HEK293 (cell line): ENCODE measurements at regions not wholly inside any gene's neighbourhood (a gene's known extent, or its start where the extent isn't known, plus 50 kb on each side); places are given as distances from the start of the nearest gene placed in this dataset.
A peak's percentile ranks its signal among the peaks of the same experiment; 100 is the strongest.

Source experiments
- HOXC10 ChIP-seq: sonication (generic); formaldehyde crosslinking; IDR thresholded peaks from 2 replicates; pipeline ENCODE4 v1.8.1; 2023; ENCODE audit warnings: mild to moderate bottlenecking, missing genetic modification reagents
- KLF17 ChIP-seq: fragments of 450-650 bp; formaldehyde crosslinking; IDR thresholded peaks from 2 replicates; pipeline ENCODE4 v1.5.1; 2016; ENCODE audit warnings: missing biosample characterization, missing genetic modification characterization
- MYNN ChIP-seq: fragments of 450-650 bp; formaldehyde crosslinking; IDR thresholded peaks from 2 replicates; pipeline ENCODE4 v1.5.1; 2016; ENCODE audit warnings: missing biosample characterization, missing genetic modification characterization, borderline replicate concordance
- PATZ1 ChIP-seq: fragments of 450-650 bp; formaldehyde crosslinking; IDR thresholded peaks from 2 replicates; pipeline ENCODE4 v1.5.1; 2016; ENCODE audit warnings: missing biosample characterization, missing genetic modification characterization
- PRDM10 ChIP-seq: fragments of 450-650 bp; formaldehyde crosslinking; IDR thresholded peaks from 2 replicates; pipeline ENCODE4 v1.5.1; 2016; ENCODE audit warnings: missing biosample characterization, missing genetic modification characterization
- PRDM2 ChIP-seq: fragments of 450-650 bp; formaldehyde crosslinking; IDR thresholded peaks from 2 replicates; pipeline ENCODE4 v1.5.1; 2016; ENCODE audit warnings: missing biosample characterization, missing genetic modification characterization, borderline replicate concordance
- WT1 ChIP-seq: fragments of 450-650 bp; formaldehyde crosslinking; IDR thresholded peaks from 2 replicates; pipeline ENCODE4 v1.5.1; 2016; ENCODE audit warnings: missing biosample characterization, missing genetic modification characterization
- ZBTB48 ChIP-seq: fragments of 450-650 bp; formaldehyde crosslinking; IDR thresholded peaks from 2 replicates; pipeline ENCODE4 v1.5.1; 2016; ENCODE audit warnings: missing biosample characterization, missing genetic modification characterization
- ZNF121 ChIP-seq: fragments of 450-650 bp; formaldehyde crosslinking; IDR thresholded peaks from 2 replicates; pipeline ENCODE4 v1.5.1; 2016; ENCODE audit warnings: missing biosample characterization, missing genetic modification characterization
- ZNF174 ChIP-seq: fragments of 450-650 bp; formaldehyde crosslinking; IDR thresholded peaks from 2 replicates; pipeline ENCODE4 v1.5.0; 2017; ENCODE audit warnings: missing biosample characterization, mild to moderate bottlenecking, missing genetic modification characterization
- ZNF23 ChIP-seq: fragments of 450-650 bp; formaldehyde crosslinking; IDR thresholded peaks from 2 replicates; pipeline ENCODE4 v1.5.1; 2016; ENCODE audit warnings: missing biosample characterization, missing genetic modification characterization, borderline replicate concordance
- ZNF266 ChIP-seq: fragments of 450-650 bp; formaldehyde crosslinking; IDR thresholded peaks from 2 replicates; pipeline ENCODE4 v1.5.1; 2016; ENCODE audit warnings: missing biosample characterization, missing genetic modification characterization, low read depth
- ZNF280D ChIP-seq: fragments of 450-650 bp; formaldehyde crosslinking; IDR thresholded peaks from 2 replicates; pipeline ENCODE4 v1.5.1; 2016; ENCODE audit warnings: missing biosample characterization, missing genetic modification characterization
- ZNF366 ChIP-seq: fragments of 450-650 bp; formaldehyde crosslinking; conservative IDR thresholded peaks from 2 replicates; pipeline ENCODE4 v1.5.1; 2016; ENCODE audit warnings: missing biosample characterization, missing genetic modification characterization
- ZNF426 ChIP-seq: fragments of 450-650 bp; formaldehyde crosslinking; IDR thresholded peaks from 2 replicates; pipeline ENCODE4 v1.5.1; 2017; ENCODE audit warnings: missing biosample characterization, missing genetic modification characterization, mild to moderate bottlenecking, inconsistent platforms, moderate library complexity
- ZNF585B ChIP-seq: fragments of 450-650 bp; formaldehyde crosslinking; IDR thresholded peaks from 2 replicates; pipeline ENCODE4 v1.5.1; 2016; ENCODE audit warnings: missing biosample characterization, missing genetic modification characterization
- ZNF621 ChIP-seq: fragments of 450-650 bp; formaldehyde crosslinking; IDR thresholded peaks from 2 replicates; pipeline ENCODE4 v1.5.1; 2017; ENCODE audit warnings: missing biosample characterization, missing genetic modification characterization
- ZNF830 ChIP-seq: fragments of 450-650 bp; IDR thresholded peaks from 2 replicates; pipeline ENCODE4 v1.5.0; 2018; ENCODE audit warnings: missing biosample characterization, missing genetic modification characterization, low read depth, mild to moderate bottlenecking, moderate library complexity

GRCh38 chr15:92819278-92820235 lies 80.6 kb upstream of the CHD2 start (continued):
- peak; percentile 24; the same call in 1 of the 2 replicates for TF ChIP-seq PATZ1 (tag by site-specific recombination)
- TF ChIP-seq ZNF174 (tag by site-specific recombination) = no peak
- no peak for TF ChIP-seq HOXC10
- TF ChIP-seq ZNF426 = no peak
- TF ChIP-seq KLF17 (tag by site-specific recombination) = no peak
- TF ChIP-seq ZNF280D (tag by site-specific recombination) = no peak
- no peak for TF ChIP-seq ZNF621 (tag by site-specific recombination)
- TF ChIP-seq ZNF121 = no peak
- no peak for TF ChIP-seq MYNN (tag by site-specific recombination)
- TF ChIP-seq ZNF830 = no peak
- no peak for TF ChIP-seq WT1 (tag by site-specific recombination)
- TF ChIP-seq ZNF266 (tag by site-specific recombination) = no peak
- TF ChIP-seq ZBTB48 (tag by site-specific recombination) = no peak
- peak; percentile 32; the same call in 1 of the 2 replicates for TF ChIP-seq ZNF366 (tag by site-specific recombination)
- TF ChIP-seq PRDM2 (tag by site-specific recombination) = no peak
- no peak for TF ChIP-seq ZNF585B (tag by site-specific recombination)
- TF ChIP-seq ZNF23 (tag by site-specific recombination) = no peak
- TF ChIP-seq PRDM10 (tag by site-specific recombination) = peak; percentile 80
